ENCODE measurements at regions not wholly inside any gene's neighbourhood (a gene's known extent, or its start where the extent isn't known, plus 50 kb on each side); places are given as distances from the start of the nearest gene placed in this dataset.

- Histone ChIP-seq H3K27ac (ENCODE audit: low read depth, low read length) (no peak overlapping the region), H4K20me1 (ENCODE audit: insufficient read depth, low read length) (no peaks in the 10 kb centered on the region), H2AFZ (ENCODE audit: low read depth, low read length) (no peak overlapping the region), H3K4me2 (ENCODE audit: low read length) (no peak overlapping the region), H3K9me3 (ENCODE audit: insufficient read depth, low read depth, low read length) (no peaks in the 10 kb centered on the region), H3K9ac (ENCODE audit: low read length) (no peak overlapping the region), H3K27me3 (ENCODE audit: insufficient read depth, low read length) (no peaks in the 10 kb centered on the region), H3K4me3 (ENCODE audit: insufficient read depth, low read depth, low read length) (no peak overlapping the region), H3K79me2 (ENCODE audit: insufficient read depth, low read length) (no peaks in the 10 kb centered on the region), H3K36me3 (ENCODE audit: insufficient read depth, low read length) (no peaks in the 10 kb centered on the region), H3K4me1 (ENCODE audit: insufficient read depth, low read length) (no peaks in the 10 kb centered on the region)
- Mint-ChIP-seq H3K4me3 (ENCODE audit: unreplicated experiment) (no peak overlapping the region), H3K27ac (ENCODE audit: unreplicated experiment) (no peak overlapping the region), H3K36me3 (ENCODE audit: low read depth, unreplicated experiment) (no peaks in the 10 kb centered on the region), H3K9me3 (ENCODE audit: unreplicated experiment) (peaks cover 3% of the 10 kb centered on the region), H3K4me1 (ENCODE audit: low read depth, unreplicated experiment) (no peaks in the 10 kb centered on the region), H3K27me3 (ENCODE audit: low read depth, unreplicated experiment) (no peaks in the 10 kb centered on the region)
- TF ChIP-seq EZH2 (IDR thresholded peaks at IDR 0.05; ENCODE audit: insufficient read depth, low read length) (no peak), CTCF (IDR thresholded peaks at IDR 0.05; ENCODE audit: insufficient read depth, low read depth, low read length) (no peak)
- FAIRE-seq: no peak
- DNase-seq (ENCODE audit: low read depth): no peak
Observed at GRCh38 chr1:238549137-238549536, 658.4 kb upstream of the ZP4 start.

GRCh38 chr1:238546118-238546517 is 655.4 kb upstream of the ZP4 start:
- TF ChIP-seq EZH2 (IDR thresholded peaks at IDR 0.05; ENCODE audit: insufficient read depth, low read length) (no peak), CTCF (IDR thresholded peaks at IDR 0.05; ENCODE audit: insufficient read depth, low read depth, low read length) (no peak)
- Histone ChIP-seq H3K79me2 (ENCODE audit: insufficient read depth, low read length) (no peaks in the 10 kb centered on the region), H3K27me3 (ENCODE audit: insufficient read depth, low read length) (no peaks in the 10 kb centered on the region), H4K20me1 (ENCODE audit: insufficient read depth, low read length) (no peaks in the 10 kb centered on the region), H2AFZ (ENCODE audit: low read depth, low read length) (no peak overlapping the region), H3K36me3 (ENCODE audit: insufficient read depth, low read length) (no peaks in the 10 kb centered on the region), H3K9ac (ENCODE audit: low read length) (no peak overlapping the region), H3K4me3 (ENCODE audit: insufficient read depth, low read depth, low read length) (no peak overlapping the region), H3K9me3 (ENCODE audit: insufficient read depth, low read depth, low read length) (no peaks in the 10 kb centered on the region), H3K4me1 (ENCODE audit: insufficient read depth, low read length) (no peaks in the 10 kb centered on the region), H3K4me2 (ENCODE audit: low read length) (no peak overlapping the region), H3K27ac (ENCODE audit: low read depth, low read length) (no peak overlapping the region)
- no peaks in the 10 kb centered on the region for H3K27me3 Mint-ChIP-seq (ENCODE audit: low read depth, unreplicated experiment)
- no peaks in the 10 kb centered on the region for H3K36me3 Mint-ChIP-seq (ENCODE audit: low read depth, unreplicated experiment)
- H3K9me3 Mint-ChIP-seq (ENCODE audit: unreplicated experiment): peaks cover 3% of the 10 kb centered on the region
- no peaks in the 10 kb centered on the region for H3K4me1 Mint-ChIP-seq (ENCODE audit: low read depth, unreplicated experiment)
- no peak overlapping the region for H3K4me3 Mint-ChIP-seq (ENCODE audit: unreplicated experiment)
- FAIRE-seq (no peak), DNase-seq (ENCODE audit: low read depth) (no peak)
- H3K27ac Mint-ChIP-seq (ENCODE audit: unreplicated experiment): no peak overlapping the region

- TF ChIP-seq EZH2 (IDR thresholded peaks at IDR 0.05; ENCODE audit: insufficient read depth, low read length): no peak
- TF ChIP-seq CTCF (IDR thresholded peaks at IDR 0.05; ENCODE audit: insufficient read depth, low read depth, low read length): no peak
- H3K79me2 ChIP-seq (ENCODE audit: insufficient read depth, low read length): no peaks in the 10 kb centered on the region
- Mint-ChIP-seq H3K4me1 (ENCODE audit: low read depth, unreplicated experiment) (no peaks in the 10 kb centered on the region), H3K27me3 (ENCODE audit: low read depth, unreplicated experiment) (no peaks in the 10 kb centered on the region), H3K4me3 (ENCODE audit: unreplicated experiment) (no peak overlapping the region), H3K36me3 (ENCODE audit: low read depth, unreplicated experiment) (no peaks in the 10 kb centered on the region), H3K27ac (ENCODE audit: unreplicated experiment) (no peak overlapping the region), H3K9me3 (ENCODE audit: unreplicated experiment) (no peaks in the 10 kb centered on the region)
- H4K20me1 ChIP-seq (ENCODE audit: insufficient read depth, low read length): no peaks in the 10 kb centered on the region
- H3K4me2 ChIP-seq (ENCODE audit: low read length): no peak overlapping the region
- H3K4me1 ChIP-seq (ENCODE audit: insufficient read depth, low read length): no peaks in the 10 kb centered on the region
- no peak for DNase-seq (ENCODE audit: low read depth)
- H3K27ac ChIP-seq (ENCODE audit: low read depth, low read length): no peak overlapping the region
- H2AFZ ChIP-seq (ENCODE audit: low read depth, low read length): peak overlapping the region; percentile 21
- no peaks in the 10 kb centered on the region for H3K9me3 ChIP-seq (ENCODE audit: insufficient read depth, low read depth, low read length)
- no peaks in the 10 kb centered on the region for H3K27me3 ChIP-seq (ENCODE audit: insufficient read depth, low read length)
- no peak overlapping the region for H3K9ac ChIP-seq (ENCODE audit: low read length)
- H3K36me3 ChIP-seq (ENCODE audit: insufficient read depth, low read length): no peaks in the 10 kb centered on the region
- H3K4me3 ChIP-seq (ENCODE audit: insufficient read depth, low read depth, low read length): no peak overlapping the region
- no peak for FAIRE-seq
Observed at GRCh38 chr1:238537641-238538040, 646.9 kb upstream of the ZP4 start.

All from astrocyte (in vitro differentiated cells and primary cell).